Lung (tissue), 11 donors: ENCODE measurements at regions not wholly inside any gene's neighbourhood (a gene's known extent, or its start where the extent isn't known, plus 50 kb on each side); places are given as distances from the start of the nearest gene placed in this dataset.
A peak's percentile ranks its signal among the peaks of the same experiment; 100 is the strongest.

Source experiments
- ATAC-seq: fragments of 200-7000 bp; cut with Tn5 transposase; one replicate; pipeline ENCODE4 v1.9.1; 2020; ENCODE audit warnings: moderate number of reproducible peaks; ENCODE audit not compliant: insufficient read depth, low FRiP score
- DNase-seq, 3 donors: peaks; one replicate each; pipeline ENCODE4 v3.0.0-alpha.2; 2013 to 2017
- H3K27ac ChIP-seq, 2 donors: one replicate each; pipeline ENCODE4 v1.5.1; 2013; ENCODE audit warnings: mild to moderate bottlenecking in 2 of 2, moderate library complexity in 2 of 2, control low read depth in 1 of 2, inconsistent platforms in 1 of 2, low read depth in 1 of 2, low read length in 1 of 2
- H3K27me3 ChIP-seq, 3 donors: one replicate each; pipeline ENCODE4 v1.5.1; 2013; ENCODE audit warnings: low read length in 2 of 3; ENCODE audit not compliant: control insufficient read depth in 3 of 3, insufficient read depth in 3 of 3
- H3K36me3 ChIP-seq, 4 donors: one replicate each; pipeline ENCODE4 v1.5.1; 2013; ENCODE audit warnings: low read length in 4 of 4, mild to moderate bottlenecking in 1 of 4, moderate library complexity in 1 of 4; ENCODE audit not compliant: control insufficient read depth in 4 of 4, insufficient read depth in 4 of 4
- H3K4me1 ChIP-seq, 5 donors: one replicate each; pipeline ENCODE4 v1.5.1; 2013; ENCODE audit warnings: low read length in 5 of 5, mild to moderate bottlenecking in 2 of 5, moderate library complexity in 1 of 5; ENCODE audit not compliant: control insufficient read depth in 5 of 5, insufficient read depth in 5 of 5
- H3K4me3 ChIP-seq: one replicate; pipeline ENCODE4 v1.5.1; 2013; ENCODE audit warnings: mild to moderate bottlenecking, control low read depth, moderate library complexity
- H3K9ac ChIP-seq, 2 donors: one replicate each; pipeline ENCODE4 v1.5.1; 2013; ENCODE audit warnings: low read length in 2 of 2, control low read depth in 1 of 2; ENCODE audit not compliant: insufficient read depth in 1 of 2
- H3K9me3 ChIP-seq, 4 donors: one replicate each; pipeline ENCODE4 v1.5.1; 2013; ENCODE audit warnings: low read length in 3 of 4, mild to moderate bottlenecking in 1 of 4, moderate library complexity in 1 of 4; ENCODE audit not compliant: control insufficient read depth in 4 of 4, insufficient read depth in 3 of 4
- WGBS, 2 donors: extraction: QIAGEN DNeasy Blood & Tissue Kit; methylation state at CpG; one replicate each; pipeline ENCODE4 v1.1.7; 2013; 5-methylcytosine and 5-hydroxymethylcytosine counted together
- TF ChIP-seq, protein P1 (sequence below): IDR thresholded peaks from 2 replicates; pipeline ENCODE4 v1.5.1; 2012; ENCODE audit warnings: mild to moderate bottlenecking; ENCODE audit errors: control extremely low read depth, extremely low read depth
- donor health status: control.
- donor health status: control.
- donor health status: Bipolar disorder and iron deficiency.
- donor health status: healthy.
- donor health status: DM: yes; HTN: yes; CAD: no.

- Histone ChIP-seq H3K4me1 (peaks cover 0 to 23% (median 0%) of the 10 kb centered on the region in 5 donors), H3K27ac (no peak overlapping the region), H3K36me3 (no peaks in the 10 kb centered on the region), H3K9ac (no peak overlapping the region), H3K9me3 (no peaks in the 10 kb centered on the region), H3K27me3 (no peaks in the 10 kb centered on the region), H3K4me3 (no peak overlapping the region)
- TF ChIP-seq, protein P1, sequence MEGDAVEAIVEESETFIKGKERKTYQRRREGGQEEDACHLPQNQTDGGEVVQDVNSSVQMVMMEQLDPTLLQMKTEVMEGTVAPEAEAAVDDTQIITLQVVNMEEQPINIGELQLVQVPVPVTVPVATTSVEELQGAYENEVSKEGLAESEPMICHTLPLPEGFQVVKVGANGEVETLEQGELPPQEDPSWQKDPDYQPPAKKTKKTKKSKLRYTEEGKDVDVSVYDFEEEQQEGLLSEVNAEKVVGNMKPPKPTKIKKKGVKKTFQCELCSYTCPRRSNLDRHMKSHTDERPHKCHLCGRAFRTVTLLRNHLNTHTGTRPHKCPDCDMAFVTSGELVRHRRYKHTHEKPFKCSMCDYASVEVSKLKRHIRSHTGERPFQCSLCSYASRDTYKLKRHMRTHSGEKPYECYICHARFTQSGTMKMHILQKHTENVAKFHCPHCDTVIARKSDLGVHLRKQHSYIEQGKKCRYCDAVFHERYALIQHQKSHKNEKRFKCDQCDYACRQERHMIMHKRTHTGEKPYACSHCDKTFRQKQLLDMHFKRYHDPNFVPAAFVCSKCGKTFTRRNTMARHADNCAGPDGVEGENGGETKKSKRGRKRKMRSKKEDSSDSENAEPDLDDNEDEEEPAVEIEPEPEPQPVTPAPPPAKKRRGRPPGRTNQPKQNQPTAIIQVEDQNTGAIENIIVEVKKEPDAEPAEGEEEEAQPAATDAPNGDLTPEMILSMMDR, result no peak
- DNase-seq (peak; percentile 56 to 84 (median 73)), ATAC-seq (no peak)
- WGBS, 2 donors, result 63 to 80% methylated on average over 6 of the region's 6 CpGs
Observed at GRCh38 chr2:118670838-118671237, 176.6 kb downstream of the EN1 start.

GRCh38 chr2:118670276-118670675 is 177.2 kb downstream of the EN1 start:
- no peak overlapping the region for H3K9ac ChIP-seq
- peaks cover 0 to 23% (median 0%) of the 10 kb centered on the region in 5 donors for H3K4me1 ChIP-seq
- ATAC-seq (no peak), DNase-seq (peak in 1 of 3 donors; percentile 2)
- no peak overlapping the region for H3K27ac ChIP-seq
- H3K9me3 ChIP-seq, result no peaks in the 10 kb centered on the region
- no peak overlapping the region for H3K4me3 ChIP-seq
- TF ChIP-seq, protein P1, result no peak
- 80 to 91% methylated on average over 2 of the region's 2 CpGs for WGBS, 2 donors
- H3K27me3 ChIP-seq, result no peaks in the 10 kb centered on the region
- H3K36me3 ChIP-seq, result no peaks in the 10 kb centered on the region

GRCh38 chr2:118669654-118670053 is 177.8 kb downstream of the EN1 start:
- DNase-seq (no peak), ATAC-seq (no peak)
- Histone ChIP-seq H3K36me3 (no peaks in the 10 kb centered on the region), H3K9ac (no peak overlapping the region), H3K27ac (no peak overlapping the region), H3K27me3 (no peaks in the 10 kb centered on the region), H3K4me3 (no peak overlapping the region), H3K4me1 (peaks cover 0 to 23% (median 0%) of the 10 kb centered on the region in 5 donors), H3K9me3 (no peaks in the 10 kb centered on the region)
- TF ChIP-seq, protein P1, result no peak
